C4-2B (cell line): ENCODE measurements at regions not wholly inside any gene's neighbourhood (a gene's known extent, or its start where the extent isn't known, plus 50 kb on each side); places are given as distances from the start of the nearest gene placed in this dataset.
"Not testable (repeated sequence)": the region's sequence is repeated elsewhere in the genome, so short reads cannot be mapped to it uniquely, and the experiment has no call there.

ENCODE experiments used
- H3K27ac ChIP-seq: fragments of 450-650 bp; 2 replicates; pipeline ENCODE4 v1.5.1; 2017
- ZFX ChIP-seq: fragments of 450-650 bp; IDR thresholded peaks from 2 replicates; pipeline ENCODE4 v1.6.1; 2017
- TF ChIP-seq, protein P1 (sequence below): fragments of 450-650 bp; conservative IDR thresholded peaks from 2 replicates; pipeline ENCODE4 v1.5.1; 2017; ENCODE audit warnings: mild to moderate bottlenecking

DNA sequence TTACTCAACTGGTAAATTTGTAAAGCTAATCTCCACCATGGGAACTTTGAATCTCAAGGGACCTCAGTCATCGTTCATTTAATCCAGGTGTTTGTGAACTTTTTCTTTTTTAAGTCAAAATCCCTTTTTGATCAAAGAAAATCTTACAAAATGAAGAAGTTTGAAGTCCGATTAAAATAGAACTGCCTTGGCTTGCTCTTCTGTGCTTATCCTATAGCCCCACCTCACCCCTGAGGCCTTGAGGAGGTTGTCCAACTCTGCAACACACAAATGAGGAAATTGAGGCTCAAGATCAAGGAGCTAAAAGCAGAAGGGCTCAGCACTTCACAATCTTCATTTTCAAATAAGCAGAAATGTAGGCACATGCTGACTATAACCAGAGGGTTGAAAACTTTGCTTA is 240.3 kb upstream of the SFRP2 start:
- H3K27ac ChIP-seq = no peak overlapping the region
- no peak for TF ChIP-seq ZFX
- TF ChIP-seq, protein P1, sequence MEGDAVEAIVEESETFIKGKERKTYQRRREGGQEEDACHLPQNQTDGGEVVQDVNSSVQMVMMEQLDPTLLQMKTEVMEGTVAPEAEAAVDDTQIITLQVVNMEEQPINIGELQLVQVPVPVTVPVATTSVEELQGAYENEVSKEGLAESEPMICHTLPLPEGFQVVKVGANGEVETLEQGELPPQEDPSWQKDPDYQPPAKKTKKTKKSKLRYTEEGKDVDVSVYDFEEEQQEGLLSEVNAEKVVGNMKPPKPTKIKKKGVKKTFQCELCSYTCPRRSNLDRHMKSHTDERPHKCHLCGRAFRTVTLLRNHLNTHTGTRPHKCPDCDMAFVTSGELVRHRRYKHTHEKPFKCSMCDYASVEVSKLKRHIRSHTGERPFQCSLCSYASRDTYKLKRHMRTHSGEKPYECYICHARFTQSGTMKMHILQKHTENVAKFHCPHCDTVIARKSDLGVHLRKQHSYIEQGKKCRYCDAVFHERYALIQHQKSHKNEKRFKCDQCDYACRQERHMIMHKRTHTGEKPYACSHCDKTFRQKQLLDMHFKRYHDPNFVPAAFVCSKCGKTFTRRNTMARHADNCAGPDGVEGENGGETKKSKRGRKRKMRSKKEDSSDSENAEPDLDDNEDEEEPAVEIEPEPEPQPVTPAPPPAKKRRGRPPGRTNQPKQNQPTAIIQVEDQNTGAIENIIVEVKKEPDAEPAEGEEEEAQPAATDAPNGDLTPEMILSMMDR = no peak

DNA sequence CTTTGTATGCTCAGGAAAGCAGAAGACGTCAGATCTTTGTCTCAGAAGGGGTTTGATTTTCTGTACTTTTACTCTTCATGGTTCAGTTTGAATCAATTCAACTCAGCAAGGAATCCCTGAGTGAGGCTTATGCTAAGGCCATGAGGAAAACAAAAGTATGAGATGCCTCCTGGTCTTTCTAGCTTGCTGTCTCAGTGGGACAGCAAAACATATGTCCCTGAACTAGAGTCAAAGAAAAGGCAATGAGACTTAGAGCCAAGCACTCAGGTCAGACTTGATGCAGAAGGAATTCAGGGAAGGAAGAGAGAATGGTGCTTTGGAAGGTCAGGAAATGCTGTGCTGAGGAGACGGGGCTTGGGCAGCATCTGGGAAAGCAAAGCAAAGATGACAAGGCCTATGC is 236.2 kb upstream of the SFRP2 start:
- no peak for TF ChIP-seq ZFX
- TF ChIP-seq, protein P1 = no peak
- no peak overlapping the region for H3K27ac ChIP-seq

DNA sequence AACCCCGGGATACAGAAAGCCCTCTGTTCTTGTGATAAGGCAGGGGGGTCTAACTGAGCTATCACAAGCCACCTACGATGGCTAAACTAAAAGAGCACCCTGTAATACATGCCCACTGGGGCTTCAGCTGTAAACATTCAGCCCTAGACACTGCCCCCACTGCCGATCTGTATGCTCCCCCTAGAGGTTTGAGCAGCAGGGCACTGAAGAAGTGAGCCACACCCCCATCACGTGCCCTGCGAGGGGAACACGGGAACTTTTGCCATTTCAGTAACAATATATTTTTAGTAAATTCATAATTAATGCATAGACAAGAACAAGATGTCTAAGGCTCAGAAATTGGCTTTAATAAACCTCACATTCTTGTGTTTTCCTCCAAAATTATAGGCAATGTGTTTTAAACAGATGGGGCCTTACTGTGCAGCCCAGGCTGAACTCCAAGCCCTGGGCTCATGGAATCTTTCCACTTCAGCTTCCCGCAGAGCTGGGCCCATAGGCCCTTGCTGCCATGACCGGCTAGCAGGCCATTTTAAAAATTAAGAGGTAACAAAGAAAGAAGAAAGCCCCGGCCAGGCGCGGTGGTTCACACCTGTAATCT is 235.3 kb upstream of the SFRP2 start:
- no peak overlapping the region for H3K27ac ChIP-seq
- TF ChIP-seq, protein P1 = peak; percentile 16
- TF ChIP-seq ZFX = no peak

DNA sequence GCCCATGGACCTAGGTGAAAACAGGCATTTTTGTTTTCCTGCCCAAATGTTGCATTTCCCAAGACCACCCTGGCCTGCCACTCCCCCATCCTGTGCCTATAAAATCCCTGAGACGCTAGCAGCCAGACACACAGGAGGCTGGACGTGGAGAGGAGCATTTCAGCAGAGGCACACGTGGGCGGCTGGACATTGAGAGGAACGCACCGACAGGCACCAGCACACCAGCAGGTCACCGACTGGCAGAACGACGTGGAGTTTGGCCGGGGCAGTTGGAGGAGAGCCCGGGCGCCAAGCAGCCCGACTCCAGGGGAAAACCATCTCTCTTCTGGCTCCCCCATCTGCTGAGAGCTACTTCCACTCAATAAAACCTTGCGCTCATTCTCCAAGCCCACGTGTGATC is 234.8 kb upstream of the SFRP2 start:
- not testable (repeated sequence) for H3K27ac ChIP-seq

GRCh38 chr4:154019811-154020210 is 230.9 kb upstream of the SFRP2 start:
- TF ChIP-seq, protein P1 = no peak
- TF ChIP-seq ZFX = no peak
- H3K27ac ChIP-seq = no peak overlapping the region

GRCh38 chr4:154018659-154019058 is 229.8 kb upstream of the SFRP2 start:
- no peak overlapping the region for H3K27ac ChIP-seq
- TF ChIP-seq, protein P1 = no peak
- no peak for TF ChIP-seq ZFX

GRCh38 chr4:154015578-154015977 is 226.7 kb upstream of the SFRP2 start:
- TF ChIP-seq, protein P1 = no peak
- TF ChIP-seq ZFX = no peak
- no peak overlapping the region for H3K27ac ChIP-seq
